ENCODE measurements at regions not wholly inside any gene's neighbourhood (a gene's known extent, or its start where the extent isn't known, plus 50 kb on each side); places are given as distances from the start of the nearest gene placed in this dataset.

- TF ChIP-seq CTCF (IDR thresholded peaks at IDR 0.05) (no peak), POLR2A (IDR thresholded peaks at IDR 0.05) (no peak), POLR2AphosphoS5 (IDR thresholded peaks at IDR 0.05) (no peak)
Observed at GRCh38 chr13:50608370-50608769, 235.1 kb downstream of the DLEU7 start.

All from prostate gland (tissue), 2 donors.